BE2C (cell line): ENCODE measurements at regions not wholly inside any gene's neighbourhood (a gene's known extent, or its start where the extent isn't known, plus 50 kb on each side); places are given as distances from the start of the nearest gene placed in this dataset.

ENCODE experiments used
- DNase-seq: peaks from one replicate; pipeline ENCODE4 v3.0.0-alpha.2; 2020
- H3K27me3 ChIP-seq: fragments of 250-450 bp; sonication (Bioruptor Pico); 2 replicates; pipeline ENCODE4 v1.5.1; 2020; ENCODE audit warnings: mild to moderate bottlenecking
- H3K36me3 ChIP-seq: fragments of 250-450 bp; sonication (Bioruptor Pico); 2 replicates; pipeline ENCODE4 v1.5.1; 2020; ENCODE audit warnings: mild to moderate bottlenecking
- H3K4me1 ChIP-seq: fragments of 250-450 bp; sonication (Bioruptor Pico); 2 replicates; pipeline ENCODE4 v1.5.1; 2020
- H3K4me3 ChIP-seq: 2 replicates; pipeline ENCODE4 v1.5.1; 2011; ENCODE audit warnings: low read depth, low read length
- H3K9me3 ChIP-seq: fragments of 250-450 bp; sonication (Bioruptor Pico); 2 replicates; pipeline ENCODE4 v1.5.1; 2020
- CTCF ChIP-seq: IDR thresholded peaks from 2 replicates; pipeline ENCODE4 v1.5.1; 2012; ENCODE audit warnings: mild to moderate bottlenecking, low read depth, low read length

- no peak for DNase-seq
- TF ChIP-seq CTCF, result no peak
- no peaks in the 10 kb centered on the region for H3K27me3 ChIP-seq
Measured at GRCh38 chr20:39398656-39399055, 436.5 kb downstream of the DHX35 start.

GRCh38 chr20:39397646-39398045 is 435.5 kb downstream of the DHX35 start:
- DNase-seq, result no peak
- no peaks in the 10 kb centered on the region for H3K4me1 ChIP-seq
- no peaks in the 10 kb centered on the region for H3K27me3 ChIP-seq
- H3K4me3 ChIP-seq, result no peak overlapping the region
- no peaks in the 10 kb centered on the region for H3K9me3 ChIP-seq
- TF ChIP-seq CTCF, result no peak
- no peaks in the 10 kb centered on the region for H3K36me3 ChIP-seq

More at GRCh38 chr20:39398656-39399055, 436.5 kb downstream of the DHX35 start:
- H3K9me3 ChIP-seq, result no peaks in the 10 kb centered on the region
- no peaks in the 10 kb centered on the region for H3K36me3 ChIP-seq
- no peak overlapping the region for H3K4me3 ChIP-seq
- no peaks in the 10 kb centered on the region for H3K4me1 ChIP-seq

GRCh38 chr20:39395478-39396291 is 433.5 kb downstream of the DHX35 start:
- no peak for DNase-seq
- Histone ChIP-seq H3K27me3 (no peaks in the 10 kb centered on the region), H3K4me1 (no peaks in the 10 kb centered on the region), H3K36me3 (no peaks in the 10 kb centered on the region), H3K9me3 (no peaks in the 10 kb centered on the region), H3K4me3 (no peak overlapping the region)
- no peak for TF ChIP-seq CTCF

- TF ChIP-seq CTCF, result no peak
- Histone ChIP-seq H3K4me1 (no peaks in the 10 kb centered on the region), H3K9me3 (no peaks in the 10 kb centered on the region; the same call in 1 of the 2 replicates), H3K27me3 (no peaks in the 10 kb centered on the region), H3K4me3 (no peak overlapping the region), H3K36me3 (no peaks in the 10 kb centered on the region)
- DNase-seq, result no peak
Measured at GRCh38 chr20:39394461-39394860, 432.3 kb downstream of the DHX35 start.

GRCh38 chr20:39390186-39390585 is 428.0 kb downstream of the DHX35 start:
- TF ChIP-seq CTCF, result no peak

GRCh38 chr20:39381595-39381994 is 419.5 kb downstream of the DHX35 start:
- Histone ChIP-seq H3K27me3 (no peaks in the 10 kb centered on the region), H3K9me3 (no peaks in the 10 kb centered on the region)
- no peak for TF ChIP-seq CTCF

More at GRCh38 chr20:39390186-39390585, 428.0 kb downstream of the DHX35 start:
- H3K36me3 ChIP-seq, result no peaks in the 10 kb centered on the region
- H3K9me3 ChIP-seq, result no peaks in the 10 kb centered on the region; the same call in 1 of the 2 replicates
- no peaks in the 10 kb centered on the region for H3K4me1 ChIP-seq
- no peaks in the 10 kb centered on the region for H3K27me3 ChIP-seq
- no peak overlapping the region for H3K4me3 ChIP-seq
- DNase-seq, result no peak

More at GRCh38 chr20:39381595-39381994, 419.5 kb downstream of the DHX35 start:
- no peaks in the 10 kb centered on the region for H3K4me1 ChIP-seq
- no peak overlapping the region for H3K4me3 ChIP-seq
- no peaks in the 10 kb centered on the region for H3K36me3 ChIP-seq
- DNase-seq, result no peak
